ENCODE measurements at regions not wholly inside any gene's neighbourhood (a gene's known extent, or its start where the extent isn't known, plus 50 kb on each side); places are given as distances from the start of the nearest gene placed in this dataset.
"Not testable (repeated sequence)": the region's sequence is repeated elsewhere in the genome, so short reads cannot be mapped to it uniquely, and the experiment has no call there.

GRCh38 chrX:109879991-109880390, 122.9 kb upstream of the TMEM164 start:
- Mint-ChIP-seq H3K4me1 (ENCODE audit: low read depth) (no peaks in the 10 kb centered on the region), H3K36me3 (ENCODE audit: insufficient read depth) (no peaks in the 10 kb centered on the region), H3K27me3 (ENCODE audit: low read depth) (peaks cover 2% of the 10 kb centered on the region), H3K9me3 (no peaks in the 10 kb centered on the region), H3K4me3 (no peak overlapping the region)
- DNase-seq, result no peak
- no peak for ATAC-seq

- H3K27me3 Mint-ChIP-seq (ENCODE audit: low read depth), result peaks cover 2% of the 10 kb centered on the region
- no peaks in the 10 kb centered on the region for H3K36me3 Mint-ChIP-seq (ENCODE audit: insufficient read depth)
- ATAC-seq (no peak), DNase-seq (no peak)
- no peaks in the 10 kb centered on the region for H3K9me3 Mint-ChIP-seq
- no peaks in the 10 kb centered on the region for H3K4me1 Mint-ChIP-seq (ENCODE audit: low read depth)
- no peak overlapping the region for H3K4me3 Mint-ChIP-seq
Measured at GRCh38 chrX:109880629-109881028, 122.3 kb upstream of the TMEM164 start.

- Mint-ChIP-seq H3K9me3 (no peaks in the 10 kb centered on the region), H3K36me3 (ENCODE audit: insufficient read depth) (no peaks in the 10 kb centered on the region), H3K27me3 (ENCODE audit: low read depth) (no peaks in the 10 kb centered on the region), H3K4me1 (ENCODE audit: low read depth) (no peaks in the 10 kb centered on the region), H3K4me3 (no peak overlapping the region)
- ATAC-seq (no peak), DNase-seq (peak; percentile 8)
Measured at GRCh38 chrX:109886122-109886761, 116.7 kb upstream of the TMEM164 start.

- H3K27me3 Mint-ChIP-seq (ENCODE audit: low read depth), result no peaks in the 10 kb centered on the region
- H3K4me3 Mint-ChIP-seq, result no peak overlapping the region
- no peak for ATAC-seq
- no peaks in the 10 kb centered on the region for H3K4me1 Mint-ChIP-seq (ENCODE audit: low read depth)
- DNase-seq, result no peak
- H3K9me3 Mint-ChIP-seq, result no peaks in the 10 kb centered on the region
- H3K36me3 Mint-ChIP-seq (ENCODE audit: insufficient read depth), result no peaks in the 10 kb centered on the region
Measured at GRCh38 chrX:109889289-109890006, 113.5 kb upstream of the TMEM164 start.

- Mint-ChIP-seq H3K4me1 (ENCODE audit: low read depth) (no peaks in the 10 kb centered on the region), H3K9me3 (no peaks in the 10 kb centered on the region), H3K4me3 (no peak overlapping the region), H3K36me3 (ENCODE audit: insufficient read depth) (no peaks in the 10 kb centered on the region), H3K27me3 (ENCODE audit: low read depth) (no peaks in the 10 kb centered on the region)
- ATAC-seq (no peak), DNase-seq (no peak)
Measured at GRCh38 chrX:109890300-109890699, 112.6 kb upstream of the TMEM164 start.

- ATAC-seq, result peak; percentile 37 to 62
- no peaks in the 10 kb centered on the region for H3K4me1 Mint-ChIP-seq (ENCODE audit: low read depth)
- H3K4me3 Mint-ChIP-seq, result no peak overlapping the region
- no peaks in the 10 kb centered on the region for H3K36me3 Mint-ChIP-seq (ENCODE audit: insufficient read depth)
- no peaks in the 10 kb centered on the region for H3K27me3 Mint-ChIP-seq (ENCODE audit: low read depth)
- DNase-seq, result peak; percentile 37
- H3K9me3 Mint-ChIP-seq, result no peaks in the 10 kb centered on the region
Measured at GRCh38 chrX:109890910-109891502, 111.9 kb upstream of the TMEM164 start.

- H3K4me1 Mint-ChIP-seq (ENCODE audit: low read depth); ATAC-seq; DNase-seq; H3K9me3 Mint-ChIP-seq; H3K4me3 Mint-ChIP-seq; H3K36me3 Mint-ChIP-seq (ENCODE audit: insufficient read depth); H3K27me3 Mint-ChIP-seq (ENCODE audit: low read depth): not testable (repeated sequence)
Measured at GRCh38 chrX:109896024-109896423, 106.9 kb upstream of the TMEM164 start.

GRCh38 chrX:109902665-109903064, 100.2 kb upstream of the TMEM164 start:
- DNase-seq, result no peak
- Mint-ChIP-seq H3K4me1 (ENCODE audit: low read depth) (peaks cover 2% of the 10 kb centered on the region), H3K9me3 (no peaks in the 10 kb centered on the region), H3K36me3 (ENCODE audit: insufficient read depth) (no peaks in the 10 kb centered on the region), H3K4me3 (no peak overlapping the region), H3K27me3 (ENCODE audit: low read depth) (peaks cover 8% of the 10 kb centered on the region)
- no peak for ATAC-seq

- Mint-ChIP-seq H3K9me3 (no peaks in the 10 kb centered on the region), H3K36me3 (ENCODE audit: insufficient read depth) (no peaks in the 10 kb centered on the region), H3K27me3 (ENCODE audit: low read depth) (no peaks in the 10 kb centered on the region), H3K4me3 (no peak overlapping the region), H3K4me1 (ENCODE audit: low read depth) (no peaks in the 10 kb centered on the region)
- no peak for ATAC-seq
- no peak for DNase-seq
Measured at GRCh38 chrX:109911046-109911445, 91.9 kb upstream of the TMEM164 start.

- not testable (repeated sequence) for DNase-seq; H3K36me3 Mint-ChIP-seq (ENCODE audit: insufficient read depth); ATAC-seq; H3K27me3 Mint-ChIP-seq (ENCODE audit: low read depth); H3K4me3 Mint-ChIP-seq; H3K9me3 Mint-ChIP-seq; H3K4me1 Mint-ChIP-seq (ENCODE audit: low read depth)
Measured at GRCh38 chrX:109912993-109913392, 89.9 kb upstream of the TMEM164 start.

GRCh38 chrX:109914114-109914849, 88.6 kb upstream of the TMEM164 start:
- H3K36me3 Mint-ChIP-seq (ENCODE audit: insufficient read depth), result no peaks in the 10 kb centered on the region
- no peaks in the 10 kb centered on the region for H3K27me3 Mint-ChIP-seq (ENCODE audit: low read depth)
- no peak for ATAC-seq
- no peak for DNase-seq
- no peak overlapping the region for H3K4me3 Mint-ChIP-seq
- no peaks in the 10 kb centered on the region for H3K4me1 Mint-ChIP-seq (ENCODE audit: low read depth)
- H3K9me3 Mint-ChIP-seq, result no peaks in the 10 kb centered on the region

- ATAC-seq (no peak), DNase-seq (no peak)
- Mint-ChIP-seq H3K4me3 (no peak overlapping the region), H3K9me3 (no peaks in the 10 kb centered on the region), H3K27me3 (ENCODE audit: low read depth) (no peaks in the 10 kb centered on the region), H3K36me3 (ENCODE audit: insufficient read depth) (no peaks in the 10 kb centered on the region), H3K4me1 (ENCODE audit: low read depth) (no peaks in the 10 kb centered on the region)
Measured at GRCh38 chrX:109918753-109919152, 84.2 kb upstream of the TMEM164 start.

- Mint-ChIP-seq H3K4me1 (ENCODE audit: low read depth) (no peaks in the 10 kb centered on the region), H3K9me3 (no peaks in the 10 kb centered on the region), H3K27me3 (ENCODE audit: low read depth) (no peaks in the 10 kb centered on the region), H3K36me3 (ENCODE audit: insufficient read depth) (no peaks in the 10 kb centered on the region), H3K4me3 (no peak overlapping the region)
- DNase-seq (no peak), ATAC-seq (no peak)
Measured at GRCh38 chrX:109920325-109920724, 82.6 kb upstream of the TMEM164 start.

GRCh38 chrX:109920868-109921267, 82.0 kb upstream of the TMEM164 start:
- Mint-ChIP-seq H3K4me3 (no peak overlapping the region), H3K36me3 (ENCODE audit: insufficient read depth) (no peaks in the 10 kb centered on the region)
- no peak for ATAC-seq

More at GRCh38 chrX:109920868-109921267, 82.0 kb upstream of the TMEM164 start:
- Mint-ChIP-seq H3K4me1 (ENCODE audit: low read depth) (no peaks in the 10 kb centered on the region), H3K27me3 (ENCODE audit: low read depth) (no peaks in the 10 kb centered on the region), H3K9me3 (no peaks in the 10 kb centered on the region)
- DNase-seq, result no peak

All from activated T-cell treated with anti-CD3 and anti-CD28 coated beads, Interleukin-2, amount 50 U/mL, for 4 hours (primary cell).